Neural crest cell (in vitro differentiated cells): ENCODE measurements at regions not wholly inside any gene's neighbourhood (a gene's known extent, or its start where the extent isn't known, plus 50 kb on each side); places are given as distances from the start of the nearest gene placed in this dataset.

Source experiments
- DNase-seq: peaks from one replicate; pipeline ENCODE4 v3.0.0; 2021; ENCODE audit warnings: low read depth, mixed read lengths, low spot score
- H3K27ac Mint-ChIP-seq: one replicate; pipeline ENCODE4 v1.8.0; 2021; ENCODE audit warnings: mild to moderate bottlenecking, mixed read lengths; ENCODE audit not compliant: unreplicated experiment
- H3K27me3 Mint-ChIP-seq: 2 replicates; pipeline ENCODE4 v1.8.0; 2021; ENCODE audit warnings: low read depth, mild to moderate bottlenecking, mixed read lengths
- H3K36me3 Mint-ChIP-seq: 2 replicates; pipeline ENCODE4 v1.8.0; 2021; ENCODE audit warnings: low read depth, mild to moderate bottlenecking, mixed read lengths
- H3K4me1 Mint-ChIP-seq: 2 replicates; pipeline ENCODE4 v1.8.0; 2021; ENCODE audit warnings: mixed read lengths
- H3K4me3 Mint-ChIP-seq: one replicate; pipeline ENCODE4 v1.8.0; 2021; ENCODE audit warnings: mild to moderate bottlenecking, mixed read lengths
- H3K9me3 Mint-ChIP-seq: 2 replicates; pipeline ENCODE4 v1.8.0; 2021; ENCODE audit warnings: mixed read lengths
- CTCF ChIP-seq: fragments of 200-600 bp; sonication (generic); conservative IDR thresholded peaks from 2 replicates; pipeline ENCODE4 v1.5.0; 2021; ENCODE audit warnings: antibody characterized with exemption, mild to moderate bottlenecking

DNA sequence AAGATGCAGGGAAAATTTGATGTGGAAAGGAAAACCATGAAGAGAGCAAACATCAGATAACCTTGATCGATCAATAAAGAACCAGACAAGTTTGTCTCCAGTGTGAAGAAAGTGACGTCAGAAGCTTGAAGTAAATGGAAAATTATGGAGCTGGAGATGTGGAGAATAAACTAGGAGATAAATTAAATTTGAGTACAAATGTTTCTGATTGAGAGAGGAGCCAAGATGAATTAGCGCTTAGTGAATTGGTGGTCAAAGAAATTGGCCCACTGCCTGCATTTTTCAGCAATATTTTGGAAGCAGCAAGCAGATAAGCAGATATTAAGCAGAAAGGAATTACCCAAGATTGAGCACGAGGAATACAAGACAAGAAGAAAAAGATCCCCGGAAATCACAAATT, 567.3 kb upstream of the ZNF385D start:
- Mint-ChIP-seq H3K9me3 (no peaks in the 10 kb centered on the region), H3K27me3 (no peaks in the 10 kb centered on the region), H3K27ac (no peak overlapping the region), H3K36me3 (no peaks in the 10 kb centered on the region), H3K4me1 (no peaks in the 10 kb centered on the region), H3K4me3 (no peak overlapping the region)
- no peak for TF ChIP-seq CTCF
- DNase-seq = no peak

DNA sequence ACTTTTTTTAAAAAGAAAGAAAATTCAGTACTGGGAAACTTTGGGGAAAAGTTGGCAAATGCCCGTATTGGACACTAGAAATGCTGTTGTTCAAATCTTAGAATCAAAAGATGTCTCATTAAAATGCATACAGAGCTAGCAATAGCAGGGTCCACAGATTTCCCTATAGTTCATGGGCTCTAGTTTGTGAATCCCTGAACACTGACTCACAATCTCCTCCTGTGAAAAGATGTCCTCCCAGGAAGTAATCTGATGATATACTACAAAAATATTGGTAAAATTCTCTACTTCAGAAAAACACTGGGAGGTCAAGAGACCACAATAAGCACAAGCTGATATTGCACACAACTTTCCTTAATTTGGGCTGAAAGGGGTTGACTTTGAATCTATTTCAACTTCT, 568.4 kb upstream of the ZNF385D start:
- no peak overlapping the region for H3K4me3 Mint-ChIP-seq

DNA sequence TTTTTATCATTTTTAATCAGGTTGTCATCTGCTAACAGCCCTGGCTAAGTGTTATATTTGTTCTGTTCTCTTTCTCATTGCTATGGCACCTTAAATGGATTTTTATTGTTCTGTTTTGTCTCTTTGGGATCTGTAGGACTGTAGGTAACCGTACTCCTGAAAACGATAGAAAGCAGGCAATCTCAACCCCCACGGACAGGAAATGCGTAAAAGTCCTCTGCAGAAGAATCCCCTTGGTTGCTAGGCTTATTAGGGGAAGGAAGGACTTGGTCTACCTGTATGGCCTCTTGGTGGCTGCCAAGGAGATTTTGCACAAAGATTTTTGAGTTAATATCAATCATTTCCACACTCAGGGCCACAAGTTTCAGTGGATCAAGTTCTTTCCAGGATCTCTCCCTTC, 571.9 kb upstream of the ZNF385D start:
- no peak for TF ChIP-seq CTCF
- DNase-seq = no peak
- H3K9me3 Mint-ChIP-seq = no peaks in the 10 kb centered on the region
- no peaks in the 10 kb centered on the region for H3K27me3 Mint-ChIP-seq
- no peak overlapping the region for H3K4me3 Mint-ChIP-seq
- no peak overlapping the region for H3K27ac Mint-ChIP-seq
- H3K4me1 Mint-ChIP-seq = no peaks in the 10 kb centered on the region
- H3K36me3 Mint-ChIP-seq = no peaks in the 10 kb centered on the region

More for the DNA sequence above, 568.4 kb upstream of the ZNF385D start:
- Mint-ChIP-seq H3K4me1 (no peaks in the 10 kb centered on the region), H3K27ac (no peak overlapping the region), H3K36me3 (no peaks in the 10 kb centered on the region), H3K27me3 (no peaks in the 10 kb centered on the region), H3K9me3 (no peaks in the 10 kb centered on the region)
- DNase-seq = no peak
- TF ChIP-seq CTCF = no peak

DNA sequence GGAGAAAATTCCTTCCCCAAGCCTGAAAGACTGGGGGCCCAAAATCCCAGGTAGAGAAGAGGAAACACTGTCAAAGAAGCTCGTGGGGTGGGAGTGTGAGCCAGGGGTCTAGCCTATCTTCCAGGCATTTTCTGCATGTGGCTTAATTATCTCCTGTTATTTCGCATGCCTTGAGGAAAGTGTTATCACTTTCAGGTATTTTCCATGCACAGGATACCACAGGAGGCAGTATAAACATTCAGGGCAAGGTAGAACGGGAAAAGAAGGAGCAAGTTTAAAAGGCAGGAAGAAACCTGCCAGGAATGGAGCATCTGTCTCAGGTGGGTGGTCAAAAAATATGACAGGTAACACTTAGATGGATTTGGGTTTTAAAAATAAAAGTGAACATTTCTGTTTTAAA, 575.3 kb upstream of the ZNF385D start:
- H3K27ac Mint-ChIP-seq = no peak overlapping the region
- H3K27me3 Mint-ChIP-seq = no peaks in the 10 kb centered on the region
- no peaks in the 10 kb centered on the region for H3K4me1 Mint-ChIP-seq
- H3K4me3 Mint-ChIP-seq = no peak overlapping the region
- no peak for TF ChIP-seq CTCF
- no peaks in the 10 kb centered on the region for H3K36me3 Mint-ChIP-seq
- no peak for DNase-seq
- no peaks in the 10 kb centered on the region for H3K9me3 Mint-ChIP-seq

- no peaks in the 10 kb centered on the region for H3K9me3 Mint-ChIP-seq
- H3K27me3 Mint-ChIP-seq = peaks cover 6% of the 10 kb centered on the region
- TF ChIP-seq CTCF = no peak
- H3K4me1 Mint-ChIP-seq = no peaks in the 10 kb centered on the region
- H3K36me3 Mint-ChIP-seq = no peaks in the 10 kb centered on the region
- no peak overlapping the region for H3K27ac Mint-ChIP-seq
- DNase-seq = no peak
- no peak overlapping the region for H3K4me3 Mint-ChIP-seq
Measured at GRCh38 chr3:22334996-22335395, 584.0 kb upstream of the ZNF385D start.

GRCh38 chr3:22349215-22349851, 598.3 kb upstream of the ZNF385D start:
- DNase-seq = no peak
- no peaks in the 10 kb centered on the region for H3K9me3 Mint-ChIP-seq
- H3K27ac Mint-ChIP-seq = no peak overlapping the region
- no peak for TF ChIP-seq CTCF
- H3K27me3 Mint-ChIP-seq = peaks cover 20% of the 10 kb centered on the region
- H3K4me1 Mint-ChIP-seq = no peaks in the 10 kb centered on the region
- no peaks in the 10 kb centered on the region for H3K36me3 Mint-ChIP-seq
- no peak overlapping the region for H3K4me3 Mint-ChIP-seq
